ENCODE measurements at regions not wholly inside any gene's neighbourhood (a gene's known extent, or its start where the extent isn't known, plus 50 kb on each side); places are given as distances from the start of the nearest gene placed in this dataset.

DNA sequence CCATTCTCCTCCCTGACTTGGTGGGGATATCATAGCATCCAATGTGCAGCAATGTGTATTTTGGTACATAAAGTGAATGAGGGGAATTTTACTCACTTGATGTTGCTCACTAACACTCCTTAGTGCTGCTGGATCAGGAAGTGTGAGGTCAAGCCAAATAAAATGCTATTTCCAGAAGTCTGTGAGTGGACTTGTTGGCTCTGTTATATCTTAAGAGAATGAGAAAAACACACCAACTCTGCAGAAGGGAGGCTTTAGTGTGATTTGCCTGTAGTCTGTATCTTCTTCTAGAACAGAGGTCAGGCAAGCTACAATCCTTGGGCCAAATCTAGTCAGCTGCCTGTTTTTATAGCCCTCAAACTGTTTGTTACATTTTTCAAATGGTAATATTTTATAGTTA is 154.3 kb downstream of the POLR1F start:
- TF ChIP-seq, protein P1, sequence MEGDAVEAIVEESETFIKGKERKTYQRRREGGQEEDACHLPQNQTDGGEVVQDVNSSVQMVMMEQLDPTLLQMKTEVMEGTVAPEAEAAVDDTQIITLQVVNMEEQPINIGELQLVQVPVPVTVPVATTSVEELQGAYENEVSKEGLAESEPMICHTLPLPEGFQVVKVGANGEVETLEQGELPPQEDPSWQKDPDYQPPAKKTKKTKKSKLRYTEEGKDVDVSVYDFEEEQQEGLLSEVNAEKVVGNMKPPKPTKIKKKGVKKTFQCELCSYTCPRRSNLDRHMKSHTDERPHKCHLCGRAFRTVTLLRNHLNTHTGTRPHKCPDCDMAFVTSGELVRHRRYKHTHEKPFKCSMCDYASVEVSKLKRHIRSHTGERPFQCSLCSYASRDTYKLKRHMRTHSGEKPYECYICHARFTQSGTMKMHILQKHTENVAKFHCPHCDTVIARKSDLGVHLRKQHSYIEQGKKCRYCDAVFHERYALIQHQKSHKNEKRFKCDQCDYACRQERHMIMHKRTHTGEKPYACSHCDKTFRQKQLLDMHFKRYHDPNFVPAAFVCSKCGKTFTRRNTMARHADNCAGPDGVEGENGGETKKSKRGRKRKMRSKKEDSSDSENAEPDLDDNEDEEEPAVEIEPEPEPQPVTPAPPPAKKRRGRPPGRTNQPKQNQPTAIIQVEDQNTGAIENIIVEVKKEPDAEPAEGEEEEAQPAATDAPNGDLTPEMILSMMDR (IDR thresholded peaks at IDR 0.05), result no peak
- TF ChIP-seq POLR2A (IDR thresholded peaks at IDR 0.05) (no peak), EP300 (IDR thresholded peaks at IDR 0.05) (no peak), POLR2AphosphoS5 (IDR thresholded peaks at IDR 0.05) (no peak)
